Activated CD4-positive, alpha-beta T cell treated with anti-CD3 and anti-CD28 coated beads for 36 hours (primary cell): ENCODE measurements at regions not wholly inside any gene's neighbourhood (a gene's known extent, or its start where the extent isn't known, plus 50 kb on each side); places are given as distances from the start of the nearest gene placed in this dataset.

Experiments used
- ATAC-seq: fragments of 200-7000 bp; cut with Tn5 transposase; one replicate; pipeline ENCODE4 v1.10.0; 2021; ENCODE audit warnings: mild to moderate bottlenecking, moderate library complexity
- CTCF ChIA-PET: fragments of 350-600 bp; sonication (Branson Sonifier 250); formaldehyde crosslinking; loops from one replicate; lab custom pipeline; 2021; ENCODE audit warnings: antibody characterized with exemption; lab: Charles Lee
- POLR2A ChIA-PET: fragments of 350-600 bp; sonication (Branson Sonifier 250); formaldehyde crosslinking; loops from one replicate; lab custom pipeline; 2021; ENCODE audit warnings: antibody characterized with exemption, inconsistent platforms; lab: Charles Lee
- DNase-seq: peaks from one replicate; pipeline ENCODE4 v3.0.0-alpha.2; 2020
- H3K27ac Mint-ChIP-seq: one replicate; pipeline ENCODE4 v1.8.0; 2021; ENCODE audit warnings: mixed read lengths
- H3K27me3 Mint-ChIP-seq: one replicate; pipeline ENCODE4 v1.8.0; 2021; ENCODE audit warnings: mixed read lengths
- H3K36me3 Mint-ChIP-seq: one replicate; pipeline ENCODE4 v1.8.0; 2021; ENCODE audit warnings: low read depth, mixed read lengths
- H3K4me1 Mint-ChIP-seq: one replicate; pipeline ENCODE4 v1.8.0; 2021; ENCODE audit warnings: mixed read lengths
- H3K4me3 Mint-ChIP-seq: one replicate; pipeline ENCODE4 v1.8.0; 2021; ENCODE audit warnings: mild to moderate bottlenecking, moderate library complexity, mixed read lengths
- H3K9me3 Mint-ChIP-seq: one replicate; pipeline ENCODE4 v1.8.0; 2021; ENCODE audit warnings: low read depth, mixed read lengths
- intact Hi-C, 2 experiments: fragments of 100-400 bp; cut with DNase I in 1 of 2; cut with micrococcal nuclease in 1 of 2; formaldehyde crosslinking; loops; one replicate each; pipeline versions ENCODE4 v1.14.2 to v1.15.1; 2022 to 2024; cut with DNase I, micrococcal nuclease

- Mint-ChIP-seq H3K36me3 (no peaks in the 10 kb centered on the region), H3K4me1 (no peaks in the 10 kb centered on the region), H3K9me3 (peaks cover 4% of the 10 kb centered on the region), H3K27ac (no peak overlapping the region), H3K27me3 (peaks cover 9% of the 10 kb centered on the region), H3K4me3 (no peak overlapping the region)
- no peak for DNase-seq
- POLR2A ChIA-PET = interaction anchor here (0.7 kb wide), 1 partner anchor 880 kb away, joined by 4 read pairs; no protein-coding TSS in a partner anchor
- ATAC-seq = no peak
- intact Hi-C loops = no loop called here
- CTCF ChIA-PET = interaction anchor here (2.0 kb wide), 1 partner anchor 15 kb away, joined by 4 read pairs; no protein-coding TSS in a partner anchor
Measured at GRCh38 chr20:52259295-52259694, 67.7 kb upstream of the ZFP64 start.

- Mint-ChIP-seq H3K36me3 (no peaks in the 10 kb centered on the region), H3K9me3 (peaks cover 4% of the 10 kb centered on the region), H3K4me1 (no peaks in the 10 kb centered on the region), H3K27me3 (peaks cover 7% of the 10 kb centered on the region), H3K27ac (no peak overlapping the region), H3K4me3 (no peak overlapping the region)
- ChIA-PET POLR2A (no interaction called here), CTCF (no interaction called here)
- DNase-seq (no peak), ATAC-seq (no peak)
- intact Hi-C loops = no loop called here
Measured at GRCh38 chr20:52256454-52256853, 64.9 kb upstream of the ZFP64 start.

GRCh38 chr20:52252664-52253063, 61.1 kb upstream of the ZFP64 start:
- no peak for DNase-seq
- no peak overlapping the region for H3K4me3 Mint-ChIP-seq
- no peak for ATAC-seq
- no peaks in the 10 kb centered on the region for H3K9me3 Mint-ChIP-seq
- no peaks in the 10 kb centered on the region for H3K36me3 Mint-ChIP-seq
- ChIA-PET POLR2A (no interaction called here), CTCF (interaction anchor here (0.6 kb wide), 1 partner anchor 10 kb away, joined by 3 read pairs; no protein-coding TSS in a partner anchor)
- no peak overlapping the region for H3K27ac Mint-ChIP-seq
- intact Hi-C loops = no loop called here
- H3K27me3 Mint-ChIP-seq = peaks cover 8% of the 10 kb centered on the region
- no peaks in the 10 kb centered on the region for H3K4me1 Mint-ChIP-seq

- Mint-ChIP-seq H3K27me3 (peaks cover 8% of the 10 kb centered on the region), H3K9me3 (no peaks in the 10 kb centered on the region), H3K27ac (no peak overlapping the region), H3K4me1 (no peaks in the 10 kb centered on the region), H3K36me3 (no peaks in the 10 kb centered on the region), H3K4me3 (no peak overlapping the region)
- ChIA-PET CTCF (no interaction called here), POLR2A (no interaction called here)
- intact Hi-C loops = no loop called here
- no peak for DNase-seq
- no peak for ATAC-seq
Measured at GRCh38 chr20:52251827-52252226, 60.2 kb upstream of the ZFP64 start.

GRCh38 chr20:52251136-52251700, 59.6 kb upstream of the ZFP64 start:
- ChIA-PET POLR2A (no interaction called here), CTCF (interaction anchor here (0.6 to 0.7 kb wide), 2 partner anchors 10 to 549 kb away, joined by 3 to 5 read pairs; no protein-coding TSS in a partner anchor)
- intact Hi-C loops = no loop called here
- no peak overlapping the region for H3K4me3 Mint-ChIP-seq
- no peaks in the 10 kb centered on the region for H3K4me1 Mint-ChIP-seq
- no peaks in the 10 kb centered on the region for H3K36me3 Mint-ChIP-seq
- ATAC-seq = no peak
- H3K9me3 Mint-ChIP-seq = no peaks in the 10 kb centered on the region
- peaks cover 8% of the 10 kb centered on the region for H3K27me3 Mint-ChIP-seq
- H3K27ac Mint-ChIP-seq = no peak overlapping the region
- DNase-seq = no peak

GRCh38 chr20:52247548-52247947, 56.0 kb upstream of the ZFP64 start:
- H3K27ac Mint-ChIP-seq = no peak overlapping the region
- ChIA-PET CTCF (interaction anchor here (1.0 to 1.1 kb wide), 2 partner anchors 13 to 64 kb away, joined by 3 to 4 read pairs; no protein-coding TSS in a partner anchor), POLR2A (interaction anchor here (0.5 kb wide), 1 partner anchor 27 kb away, joined by 12 read pairs; no protein-coding TSS in a partner anchor)
- no peak for ATAC-seq
- peaks cover 3% of the 10 kb centered on the region for H3K27me3 Mint-ChIP-seq
- DNase-seq = no peak
- no peaks in the 10 kb centered on the region for H3K4me1 Mint-ChIP-seq
- H3K36me3 Mint-ChIP-seq = no peaks in the 10 kb centered on the region
- no peak overlapping the region for H3K4me3 Mint-ChIP-seq
- intact Hi-C loops = no loop called here
- no peaks in the 10 kb centered on the region for H3K9me3 Mint-ChIP-seq

- no peak overlapping the region for H3K27ac Mint-ChIP-seq
- ATAC-seq (no peak), DNase-seq (no peak)
- peaks cover 3% of the 10 kb centered on the region for H3K27me3 Mint-ChIP-seq
- H3K36me3 Mint-ChIP-seq = no peaks in the 10 kb centered on the region
- ChIA-PET POLR2A (no interaction called here), CTCF (interaction anchor here (0.6 to 2.2 kb wide), 2 partner anchors 137 to 1311 kb away, joined by 3 to 4 read pairs; no protein-coding TSS in a partner anchor)
- no peaks in the 10 kb centered on the region for H3K9me3 Mint-ChIP-seq
- intact Hi-C loops = no loop called here
- H3K4me3 Mint-ChIP-seq = no peak overlapping the region
- no peaks in the 10 kb centered on the region for H3K4me1 Mint-ChIP-seq
Measured at GRCh38 chr20:52246366-52246765, 54.8 kb upstream of the ZFP64 start.

GRCh38 chr20:52244702-52245101, 53.1 kb upstream of the ZFP64 start:
- no peaks in the 10 kb centered on the region for H3K9me3 Mint-ChIP-seq
- H3K36me3 Mint-ChIP-seq = no peaks in the 10 kb centered on the region
- intact Hi-C loops = loop anchor here (2.0 to 5.0 kb wide), 6 partner anchors 117 to 1954 kb away; no protein-coding TSS in a partner anchor
- no peaks in the 10 kb centered on the region for H3K4me1 Mint-ChIP-seq
- ATAC-seq = no peak
- POLR2A ChIA-PET = no interaction called here
- no peak overlapping the region for H3K4me3 Mint-ChIP-seq
- CTCF ChIA-PET = interaction anchor here (0.6 to 2.2 kb wide), 5 partner anchors 15 to 1090 kb away, joined by 3 to 4 read pairs (median 4); no protein-coding TSS in a partner anchor
- peaks cover 3% of the 10 kb centered on the region for H3K27me3 Mint-ChIP-seq
- no peak for DNase-seq
- no peak overlapping the region for H3K27ac Mint-ChIP-seq

GRCh38 chr20:52242237-52243230, 51.0 kb upstream of the ZFP64 start:
- DNase-seq = no peak
- intact Hi-C loops = loop anchor here (1.0 to 5.0 kb wide), 10 partner anchors 70 to 1955 kb away; no protein-coding TSS in a partner anchor
- ChIA-PET POLR2A (interaction anchor here (0.7 kb wide), 1 partner anchor 64 kb away, joined by 3 read pairs; no protein-coding TSS in a partner anchor), CTCF (interaction anchor here (0.6 to 1.1 kb wide), 7 partner anchors 11 to 1305 kb away, joined by 3 to 4 read pairs (median 3); no protein-coding TSS in a partner anchor)
- Mint-ChIP-seq H3K27me3 (peaks cover 4% of the 10 kb centered on the region), H3K4me3 (no peak overlapping the region), H3K27ac (no peak overlapping the region), H3K36me3 (no peaks in the 10 kb centered on the region), H3K9me3 (no peaks in the 10 kb centered on the region), H3K4me1 (no peaks in the 10 kb centered on the region)
- ATAC-seq = no peak
